Keratinocyte (primary cell): ENCODE measurements at regions not wholly inside any gene's neighbourhood (a gene's known extent, or its start where the extent isn't known, plus 50 kb on each side); places are given as distances from the start of the nearest gene placed in this dataset.

ENCODE experiments used
- DNase-seq: peaks from one replicate; pipeline ENCODE4 v3.0.0-alpha.2; 2011; ENCODE audit warnings: low read depth, missing footprints, low spot score
- FAIRE-seq: peaks from 2 replicates; lab custom pipeline; 2011; peaks lifted over from hg19 to GRCh38; lab: Jason Lieb, UNC
- H2AFZ ChIP-seq: 2 replicates; pipeline ENCODE4 v1.6.0; 2012; ENCODE audit warnings: low read length, control low read depth, inconsistent platforms; ENCODE audit not compliant: control insufficient read depth
- H3K27ac ChIP-seq: 2 replicates; pipeline ENCODE4 v1.5.1; 2011; ENCODE audit warnings: low read length; ENCODE audit not compliant: control insufficient read depth, insufficient read depth
- H3K27me3 ChIP-seq: 3 replicates; pipeline ENCODE4 v1.6.0; 2011; ENCODE audit warnings: low read length; ENCODE audit not compliant: control insufficient read depth, insufficient read depth; ENCODE audit errors: extremely low read depth
- H3K36me3 ChIP-seq, 2 experiments: 2 replicates in 1 of 2; 3 replicates in 1 of 2; pipeline ENCODE4 v1.5.1; 2011; ENCODE audit warnings: low read length in 2 of 2, mild to moderate bottlenecking in 1 of 2; ENCODE audit not compliant: control insufficient read depth in 2 of 2, insufficient read depth in 2 of 2; ENCODE audit errors: extremely low read depth in 1 of 2
- H3K4me1 ChIP-seq: 3 replicates; pipeline ENCODE4 v1.5.1; 2011; ENCODE audit warnings: low read length; ENCODE audit not compliant: control insufficient read depth, insufficient read depth; ENCODE audit errors: extremely low read depth
- H3K4me2 ChIP-seq: 3 replicates; pipeline ENCODE4 v1.6.0; 2011; ENCODE audit warnings: low read depth, low read length; ENCODE audit not compliant: control insufficient read depth, insufficient read depth; ENCODE audit errors: extremely low read depth
- H3K4me3 ChIP-seq, 3 experiments: fragments of 200-600 bp in 1 of 3; sonication (generic) in 1 of 3; 2 replicates in 2 of 3; 3 replicates in 1 of 3; pipeline ENCODE4 v1.5.1; 2011 to 2016; ENCODE audit warnings: low read length in 3 of 3, mild to moderate bottlenecking in 3 of 3, control low read depth in 2 of 3, inconsistent platforms in 1 of 3, low read depth in 1 of 3, mixed read lengths in 1 of 3, mixed run types in 1 of 3, moderate library complexity in 1 of 3; ENCODE audit not compliant: control insufficient read depth in 2 of 3, insufficient read depth in 2 of 3; ENCODE audit errors: extremely low read depth in 1 of 3
- H3K79me2 ChIP-seq: 2 replicates; pipeline ENCODE4 v1.6.0; 2012; ENCODE audit warnings: low read length; ENCODE audit not compliant: control insufficient read depth, insufficient read depth
- H3K9ac ChIP-seq: 3 replicates; pipeline ENCODE4 v1.6.0; 2011; ENCODE audit warnings: low read length; ENCODE audit not compliant: control insufficient read depth, insufficient read depth; ENCODE audit errors: extremely low read depth
- H3K9me1 ChIP-seq: 3 replicates; pipeline ENCODE4 v1.6.0; 2011; ENCODE audit warnings: low read length; ENCODE audit not compliant: control insufficient read depth, insufficient read depth; ENCODE audit errors: extremely low read depth
- H3K9me3 ChIP-seq: 2 replicates; pipeline ENCODE4 v1.5.1; 2012; ENCODE audit warnings: low read depth, low read length; ENCODE audit not compliant: control insufficient read depth
- H4K20me1 ChIP-seq: 3 replicates; pipeline ENCODE4 v1.6.0; 2011; ENCODE audit warnings: low read length; ENCODE audit not compliant: control insufficient read depth, insufficient read depth; ENCODE audit errors: extremely low read depth
- CTCF ChIP-seq, 3 experiments: IDR thresholded peaks in 1 of 3; conservative IDR thresholded peaks in 1 of 3; optimal IDR thresholded peaks in 1 of 3; 2 replicates in 2 of 3; 3 replicates in 1 of 3; pipeline versions ENCODE3 to v1.5.1; 2011; ENCODE audit warnings: low read length in 3 of 3, mild to moderate bottlenecking in 3 of 3, moderate library complexity in 2 of 3, control low read depth in 1 of 3, inconsistent platforms in 1 of 3; ENCODE audit not compliant: insufficient read depth in 2 of 3; ENCODE audit errors: extremely low read depth in 1 of 3
- EZH2 ChIP-seq: IDR thresholded peaks from one replicate; pipeline ENCODE4 v1.6.1; 2012; ENCODE audit warnings: inconsistent platforms, mild to moderate bottlenecking, low read length, moderate library complexity
- dilution Hi-C: fragments of 300-500 bp; cut with MboI; formaldehyde crosslinking; loops from one replicate; pipeline ENCODE4 v1.7.0; 2020; ENCODE audit warnings: low sequenced_read_pairs; ENCODE audit not compliant: extremely low pct_ligation_motif_present

- Histone ChIP-seq H2AFZ (no peak overlapping the region), H3K4me3 (no peak overlapping the region), H3K9ac (no peak overlapping the region), H4K20me1 (no peaks in the 10 kb centered on the region), H3K9me1 (no peaks in the 10 kb centered on the region), H3K36me3 (no peaks in the 10 kb centered on the region), H3K9me3 (no peaks in the 10 kb centered on the region), H3K79me2 (no peaks in the 10 kb centered on the region), H3K27me3 (peaks cover 3% of the 10 kb centered on the region), H3K4me2 (no peak overlapping the region), H3K4me1 (no peaks in the 10 kb centered on the region), H3K27ac (no peak overlapping the region)
- FAIRE-seq = no peak
- no peak for TF ChIP-seq EZH2
- no peak for TF ChIP-seq CTCF (optimal IDR thresholded peaks at IDR 0.05 in 1 of 3, IDR thresholded peaks at IDR 0.05 in 1 of 3, conservative IDR thresholded peaks at IDR 0.05 in 1 of 3; ENCODE audit: extremely low read depth in 1 of 3, insufficient read depth in 2 of 3, low read length in 3 of 3)
- dilution Hi-C loops = no loop called here
- no peak for DNase-seq
Observed at GRCh38 chr20:48058611-48059559, 273.6 kb upstream of the SULF2 start.

- H3K4me3 ChIP-seq = no peak overlapping the region
- dilution Hi-C loops = no loop called here
Observed at GRCh38 chr20:48057739-48058138, 272.5 kb upstream of the SULF2 start.

More at GRCh38 chr20:48057739-48058138, 272.5 kb upstream of the SULF2 start:
- H3K9ac ChIP-seq = no peak overlapping the region
- no peaks in the 10 kb centered on the region for H4K20me1 ChIP-seq
- H3K4me1 ChIP-seq = peaks cover under 1% of the 10 kb centered on the region
- peaks cover 8% of the 10 kb centered on the region for H3K27me3 ChIP-seq
- H3K79me2 ChIP-seq = no peaks in the 10 kb centered on the region
- FAIRE-seq (no peak), DNase-seq (no peak)
- TF ChIP-seq EZH2 (no peak), CTCF (optimal IDR thresholded peaks at IDR 0.05 in 1 of 3, IDR thresholded peaks at IDR 0.05 in 1 of 3, conservative IDR thresholded peaks at IDR 0.05 in 1 of 3; ENCODE audit: extremely low read depth in 1 of 3, insufficient read depth in 2 of 3, low read length in 3 of 3) (no peak)
- no peaks in the 10 kb centered on the region for H3K9me3 ChIP-seq
- H3K4me2 ChIP-seq = no peak overlapping the region
- H3K36me3 ChIP-seq = no peaks in the 10 kb centered on the region
- no peaks in the 10 kb centered on the region for H3K9me1 ChIP-seq
- no peak overlapping the region for H2AFZ ChIP-seq
- H3K27ac ChIP-seq = no peak overlapping the region
